IMR-90 (cell line): ENCODE measurements at regions not wholly inside any gene's neighbourhood (a gene's known extent, or its start where the extent isn't known, plus 50 kb on each side); places are given as distances from the start of the nearest gene placed in this dataset.

Experiments
- ATAC-seq: fragments of 200-7000 bp; cut with Tn5 transposase; 2 replicates; pipeline ENCODE4 v1.9.1; 2020; ENCODE audit warnings: low read depth, mild to moderate bottlenecking, moderate library complexity
- BruUV-seq: library from RNA; stranded (reverse); fragments of 400-500 nt; replicated peaks from 2 replicates; lab custom pipeline; 2021; lab: Mats Ljungman, UMichigan
- CTCF ChIA-PET: fragments of 300-600 bp; formaldehyde crosslinking; extraction: SDS; loops from one replicate; lab custom pipeline; 2021; ENCODE audit warnings: antibody characterized with exemption; lab: Yijun Ruan, JAX
- POLR2A ChIA-PET: fragments of 300-600 bp; sonication (Branson Sonifier 250); formaldehyde crosslinking; loops from one replicate; lab custom pipeline; 2022; ENCODE audit warnings: antibody characterized with exemption; ENCODE audit not compliant: unreplicated experiment; lab: Charles Lee
- DNase-seq: peaks from one replicate; pipeline ENCODE4 v3.0.0; 2013
- H2AFZ ChIP-seq: replicated peaks from 2 replicates; pipeline ENCODE3; 2013; ENCODE audit warnings: low read length, mild to moderate bottlenecking; ENCODE audit not compliant: poor library complexity
- H2AK5ac ChIP-seq: 2 replicates; pipeline ENCODE4 v1.6.1; 2013; ENCODE audit warnings: low read depth, low read length, inconsistent platforms
- H2AK9ac ChIP-seq: replicated peaks from 2 replicates; pipeline ENCODE3; 2013; ENCODE audit warnings: mild to moderate bottlenecking, low read depth, low read length, moderate library complexity; ENCODE audit not compliant: poor library complexity
- H2BK120ac ChIP-seq: 2 replicates; pipeline ENCODE4 v1.6.1; 2013; ENCODE audit warnings: low read depth, low read length, inconsistent platforms
- H2BK15ac ChIP-seq: 3 replicates; pipeline ENCODE4 v1.6.1; 2013; ENCODE audit warnings: low read depth, low read length, inconsistent platforms
- H2BK20ac ChIP-seq: 2 replicates; pipeline ENCODE4 v1.6.1; 2013; ENCODE audit warnings: low read depth, mild to moderate bottlenecking, inconsistent platforms, low read length, moderate library complexity
- H2BK5ac ChIP-seq: 2 replicates; pipeline ENCODE4 v1.6.1; 2013; ENCODE audit warnings: mild to moderate bottlenecking, low read depth, low read length, inconsistent platforms; ENCODE audit not compliant: poor library complexity, severe bottlenecking
- H3K14ac ChIP-seq: replicated peaks from 2 replicates; pipeline ENCODE4 v1.6.1; 2013; ENCODE audit warnings: low read depth, low read length, inconsistent platforms
- H3K18ac ChIP-seq: 2 replicates; pipeline ENCODE4 v1.6.1; 2013; ENCODE audit warnings: low read depth, low read length, control low read depth
- H3K23ac ChIP-seq: 2 replicates; pipeline ENCODE4 v1.6.1; 2013; ENCODE audit warnings: low read depth, low read length, inconsistent platforms
- H3K27ac ChIP-seq: 2 replicates; pipeline ENCODE4 v1.5.1; 2013; ENCODE audit warnings: mild to moderate bottlenecking, control low read depth, low read length; ENCODE audit not compliant: insufficient read depth
- H3K27me3 ChIP-seq: 2 replicates; pipeline ENCODE4 v1.6.1; 2013; ENCODE audit warnings: low read length; ENCODE audit not compliant: control insufficient read depth, insufficient read depth
- H3K36me3 ChIP-seq: 2 replicates; pipeline ENCODE4 v1.6.1; 2013; ENCODE audit warnings: low read length, mixed read lengths; ENCODE audit not compliant: control insufficient read depth, insufficient read depth
- H3K4ac ChIP-seq: 2 replicates; pipeline ENCODE4 v1.6.1; 2013; ENCODE audit warnings: low read depth, low read length, inconsistent platforms
- H3K4me1 ChIP-seq: 2 replicates; pipeline ENCODE4 v1.6.1; 2013; ENCODE audit warnings: low read length, mixed read lengths; ENCODE audit not compliant: control insufficient read depth, insufficient read depth
- H3K4me2 ChIP-seq: 2 replicates; pipeline ENCODE4 v1.6.1; 2013; ENCODE audit warnings: low read depth, mild to moderate bottlenecking, control low read depth, low read length, moderate library complexity
- H3K4me3 ChIP-seq: 2 replicates; pipeline ENCODE4 v1.5.1; 2013; ENCODE audit warnings: low read depth, mild to moderate bottlenecking, control low read depth, low read length, moderate library complexity; ENCODE audit not compliant: insufficient read depth
- H3K56ac ChIP-seq: 2 replicates; pipeline ENCODE4 v1.6.1; 2013; ENCODE audit warnings: low read length, inconsistent platforms; ENCODE audit not compliant: insufficient read depth; ENCODE audit errors: extremely low read depth
- H3K79me1 ChIP-seq, 2 experiments: 2 replicates each; pipeline ENCODE4 v1.6.1; 2013; ENCODE audit warnings: low read length in 2 of 2, inconsistent platforms in 1 of 2, low read depth in 1 of 2
- H3K9ac ChIP-seq: 2 replicates; pipeline ENCODE4 v1.6.1; 2013; ENCODE audit warnings: low read depth, low read length, control low read depth
- H3K9me1 ChIP-seq: 2 replicates; pipeline ENCODE4 v1.6.1; 2013; ENCODE audit warnings: low read length, inconsistent platforms; ENCODE audit not compliant: insufficient read depth
- H3K9me3 ChIP-seq: 2 replicates; pipeline ENCODE4 v1.6.1; 2013; ENCODE audit warnings: low read length; ENCODE audit not compliant: control insufficient read depth, insufficient read depth
- H4K20me1 ChIP-seq: 2 replicates; pipeline ENCODE4 v1.6.1; 2013; ENCODE audit warnings: low read length, inconsistent platforms; ENCODE audit not compliant: insufficient read depth
- H4K5ac ChIP-seq: 2 replicates; pipeline ENCODE4 v1.6.1; 2013; ENCODE audit warnings: mild to moderate bottlenecking, low read depth, low read length, control low read depth
- H4K8ac ChIP-seq, 2 experiments: 2 replicates each; pipeline ENCODE4 v1.6.1; 2013; ENCODE audit warnings: low read depth in 2 of 2, low read length in 2 of 2, control low read depth in 1 of 2, inconsistent platforms in 1 of 2
- H4K91ac ChIP-seq: 2 replicates; pipeline ENCODE4 v1.6.1; 2013; ENCODE audit warnings: low read depth, low read length, inconsistent platforms; ENCODE audit not compliant: insufficient read depth
- BHLHE40 ChIP-seq: fragments of 150-350 bp; IDR thresholded peaks from 2 replicates; pipeline ENCODE4 v1.6.1; 2016; ENCODE audit warnings: mild to moderate bottlenecking, low read depth, low read length
- CEBPB ChIP-seq: IDR thresholded peaks from 2 replicates; pipeline ENCODE4 v1.6.1; 2012; ENCODE audit warnings: low read depth, low read length, improper control_type of control experiment
- CHD1 ChIP-seq: IDR thresholded peaks from 2 replicates; pipeline ENCODE4 v1.6.1; 2012; ENCODE audit warnings: low read depth, low read length, improper control_type of control experiment
- MAFK ChIP-seq: IDR thresholded peaks from 2 replicates; pipeline ENCODE4 v1.6.1; 2012; ENCODE audit warnings: low read depth, low read length, improper control_type of control experiment
- MAZ ChIP-seq: IDR thresholded peaks from 2 replicates; pipeline ENCODE4 v1.6.1; 2012; ENCODE audit warnings: low read depth, mild to moderate bottlenecking, low read length, improper control_type of control experiment, moderate library complexity, borderline replicate concordance
- MXI1 ChIP-seq: IDR thresholded peaks from 2 replicates; pipeline ENCODE4 v1.6.1; 2012; ENCODE audit warnings: low read depth, mild to moderate bottlenecking, low read length, moderate library complexity, borderline replicate concordance
- POLR2A ChIP-seq: IDR thresholded peaks from 2 replicates; pipeline ENCODE4 v1.6.1; 2012; ENCODE audit warnings: mild to moderate bottlenecking, low read depth, low read length
- RCOR1 ChIP-seq: IDR thresholded peaks from 2 replicates; pipeline ENCODE4 v1.6.1; 2012; ENCODE audit warnings: mild to moderate bottlenecking, low read length, improper control_type of control experiment; ENCODE audit not compliant: insufficient replicate concordance
- RFX5 ChIP-seq: IDR thresholded peaks from 2 replicates; pipeline ENCODE4 v1.8.0; 2012; ENCODE audit warnings: low read depth, mild to moderate bottlenecking, low read length, moderate library complexity
- WGBS, 2 experiments: methylation state at CpG; one replicate each; pipeline versions ENCODE4 v1.1.5 to v1.1.7; 2013; ENCODE audit warnings: missing lambda C conversion rate in 2 of 2; ENCODE audit not compliant: insufficient read length in 1 of 2; ENCODE audit errors: extremely low coverage in 2 of 2; 5-methylcytosine and 5-hydroxymethylcytosine counted together
- dilution Hi-C: fragments of 300-500 bp; cut with HindIII; formaldehyde crosslinking; loops from one replicate; pipeline ENCODE4 v1.14.3; 2018; ENCODE audit warnings: low sequenced_read_pairs; ENCODE audit not compliant: unreplicated experiment
- in situ Hi-C: fragments of 300-500 bp; cut with MboI; formaldehyde crosslinking; loops from 3 replicates; pipeline ENCODE4 v1.14.3; 2019; ENCODE audit warnings: low sequenced_read_pairs, inconsistent platforms, mixed read lengths
- intact Hi-C: fragments of 100-400 bp; cut with micrococcal nuclease; formaldehyde crosslinking; loops from 2 replicates; pipeline ENCODE4 v1.10.0; 2022
- TF ChIP-seq, protein P1 (sequence below): fragments of 150-350 bp; IDR thresholded peaks from 2 replicates; pipeline ENCODE4 v1.6.1; 2017; ENCODE audit warnings: mild to moderate bottlenecking, antibody characterized with exemption, low read length, low read depth
- TF ChIP-seq, protein P2 (sequence below): fragments of 150-350 bp; IDR thresholded peaks from 2 replicates; pipeline ENCODE4 v1.6.1; 2016; ENCODE audit warnings: low read depth, mild to moderate bottlenecking, low read length, moderate library complexity, borderline replicate concordance

DNA sequence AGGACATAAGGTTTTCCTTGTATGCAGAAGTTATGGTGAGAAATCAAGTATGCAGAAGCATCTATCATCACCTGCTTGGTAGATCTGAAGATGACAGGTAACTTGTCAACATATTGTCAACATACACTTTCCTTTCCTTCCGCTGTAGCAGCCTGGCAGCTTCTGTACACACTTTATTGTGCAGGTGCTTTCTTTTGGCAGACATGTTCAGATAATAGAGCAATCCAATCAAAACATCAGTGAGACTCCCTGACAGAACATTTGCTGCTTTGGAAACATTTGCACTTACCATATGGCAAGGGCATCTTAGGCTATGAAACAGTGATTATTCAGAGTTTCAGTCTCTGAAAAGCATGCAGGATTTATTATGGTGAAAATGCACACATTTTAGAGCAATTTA is 161.1 kb upstream of the CDH12 start:
- 0 out of 2 replicates have a peak, but pooled peaks cover 2% of the 10 kb centered on the region for H3K9me3 ChIP-seq
- H4K20me1 ChIP-seq, result no peaks in the 10 kb centered on the region
- WGBS, 2 experiments, result 20% methylated on average over 1 of the region's 1 CpG; no CpG with 5 or more reads in 1 of the 2 experiments
- H2BK5ac ChIP-seq, result no peak overlapping the region
- H3K9ac ChIP-seq, result no peak overlapping the region
- H4K8ac ChIP-seq, result no peak overlapping the region
- H3K4me3 ChIP-seq, result no peak overlapping the region
- ATAC-seq (no peak), DNase-seq (no peak)
- no peak overlapping the region for H2AK5ac ChIP-seq
- no peak overlapping the region for H2BK15ac ChIP-seq
- no peak overlapping the region for H3K23ac ChIP-seq
- H4K91ac ChIP-seq, result no peak overlapping the region
- no peak overlapping the region for H3K4me2 ChIP-seq
- H2BK120ac ChIP-seq, result no peak overlapping the region
- H3K4me1 ChIP-seq, result no peaks in the 10 kb centered on the region
- no peak overlapping the region for H3K27ac ChIP-seq
- no peak overlapping the region for H3K56ac ChIP-seq
- H3K14ac ChIP-seq, result no peak overlapping the region
- no peak overlapping the region for H2AFZ ChIP-seq
- no TSS peak for BruUV-seq
- no peak overlapping the region for H3K18ac ChIP-seq
- POLR2A ChIA-PET, result no interaction called here
- intact Hi-C loops, result no loop called here
- H4K5ac ChIP-seq, result no peak overlapping the region
- no peaks in the 10 kb centered on the region for H3K36me3 ChIP-seq
- dilution Hi-C loops, result no loop called here
- CTCF ChIA-PET, result no interaction called here
- H3K9me1 ChIP-seq, result no peaks in the 10 kb centered on the region
- no peak overlapping the region for H2AK9ac ChIP-seq
- no peaks in the 10 kb centered on the region for H3K79me1 ChIP-seq
- H2BK20ac ChIP-seq, result no peak overlapping the region
- TF ChIP-seq, protein P1, sequence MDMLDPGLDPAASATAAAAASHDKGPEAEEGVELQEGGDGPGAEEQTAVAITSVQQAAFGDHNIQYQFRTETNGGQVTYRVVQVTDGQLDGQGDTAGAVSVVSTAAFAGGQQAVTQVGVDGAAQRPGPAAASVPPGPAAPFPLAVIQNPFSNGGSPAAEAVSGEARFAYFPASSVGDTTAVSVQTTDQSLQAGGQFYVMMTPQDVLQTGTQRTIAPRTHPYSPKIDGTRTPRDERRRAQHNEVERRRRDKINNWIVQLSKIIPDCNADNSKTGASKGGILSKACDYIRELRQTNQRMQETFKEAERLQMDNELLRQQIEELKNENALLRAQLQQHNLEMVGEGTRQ, result no peak
- no peak for TF ChIP-seq MAZ
- no peak for TF ChIP-seq RCOR1
- no peak for TF ChIP-seq CHD1
- no peak for TF ChIP-seq RFX5
- TF ChIP-seq CEBPB, result no peak
- TF ChIP-seq, protein P2, sequence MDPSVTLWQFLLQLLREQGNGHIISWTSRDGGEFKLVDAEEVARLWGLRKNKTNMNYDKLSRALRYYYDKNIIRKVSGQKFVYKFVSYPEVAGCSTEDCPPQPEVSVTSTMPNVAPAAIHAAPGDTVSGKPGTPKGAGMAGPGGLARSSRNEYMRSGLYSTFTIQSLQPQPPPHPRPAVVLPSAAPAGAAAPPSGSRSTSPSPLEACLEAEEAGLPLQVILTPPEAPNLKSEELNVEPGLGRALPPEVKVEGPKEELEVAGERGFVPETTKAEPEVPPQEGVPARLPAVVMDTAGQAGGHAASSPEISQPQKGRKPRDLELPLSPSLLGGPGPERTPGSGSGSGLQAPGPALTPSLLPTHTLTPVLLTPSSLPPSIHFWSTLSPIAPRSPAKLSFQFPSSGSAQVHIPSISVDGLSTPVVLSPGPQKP, result no peak
- no peak for TF ChIP-seq MAFK
- no peak for TF ChIP-seq MXI1
- no peak for TF ChIP-seq BHLHE40
- TF ChIP-seq POLR2A, result no peak
- in situ Hi-C loops, result no loop called here
- H3K4ac ChIP-seq, result no peak overlapping the region
- no peaks in the 10 kb centered on the region for H3K27me3 ChIP-seq
